ENCODE measurements at regions not wholly inside any gene's neighbourhood (a gene's known extent, or its start where the extent isn't known, plus 50 kb on each side); places are given as distances from the start of the nearest gene placed in this dataset.

DNA sequence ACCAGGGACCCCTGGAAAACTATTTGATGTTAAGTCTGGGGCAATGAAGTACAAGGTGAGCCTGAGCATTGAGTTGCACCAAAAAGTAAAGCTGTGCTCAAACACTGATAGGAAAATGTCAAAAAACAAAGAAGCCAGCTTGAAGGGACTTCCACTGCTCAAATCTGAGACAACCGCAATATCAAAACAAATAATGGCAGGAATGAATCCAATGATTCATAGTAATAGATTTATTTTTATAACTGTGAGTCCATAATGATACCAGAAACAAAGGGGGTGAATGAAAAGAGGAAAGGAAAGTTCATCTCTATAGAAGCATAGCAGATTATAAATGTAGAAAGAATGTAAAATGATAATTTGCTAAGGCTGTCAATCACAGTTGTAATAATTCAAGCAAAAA lies 237.3 kb upstream of the ZBTB20 start:
- TF ChIP-seq, protein P1, sequence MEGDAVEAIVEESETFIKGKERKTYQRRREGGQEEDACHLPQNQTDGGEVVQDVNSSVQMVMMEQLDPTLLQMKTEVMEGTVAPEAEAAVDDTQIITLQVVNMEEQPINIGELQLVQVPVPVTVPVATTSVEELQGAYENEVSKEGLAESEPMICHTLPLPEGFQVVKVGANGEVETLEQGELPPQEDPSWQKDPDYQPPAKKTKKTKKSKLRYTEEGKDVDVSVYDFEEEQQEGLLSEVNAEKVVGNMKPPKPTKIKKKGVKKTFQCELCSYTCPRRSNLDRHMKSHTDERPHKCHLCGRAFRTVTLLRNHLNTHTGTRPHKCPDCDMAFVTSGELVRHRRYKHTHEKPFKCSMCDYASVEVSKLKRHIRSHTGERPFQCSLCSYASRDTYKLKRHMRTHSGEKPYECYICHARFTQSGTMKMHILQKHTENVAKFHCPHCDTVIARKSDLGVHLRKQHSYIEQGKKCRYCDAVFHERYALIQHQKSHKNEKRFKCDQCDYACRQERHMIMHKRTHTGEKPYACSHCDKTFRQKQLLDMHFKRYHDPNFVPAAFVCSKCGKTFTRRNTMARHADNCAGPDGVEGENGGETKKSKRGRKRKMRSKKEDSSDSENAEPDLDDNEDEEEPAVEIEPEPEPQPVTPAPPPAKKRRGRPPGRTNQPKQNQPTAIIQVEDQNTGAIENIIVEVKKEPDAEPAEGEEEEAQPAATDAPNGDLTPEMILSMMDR (IDR thresholded peaks at IDR 0.05 in 8 of 11, conservative IDR thresholded peaks at IDR 0.05 in 3 of 11): no peak
- no peak for TF ChIP-seq POLR2A (IDR thresholded peaks at IDR 0.05)

Data from spleen (tissue), 7 donors.